ENCODE measurements at regions not wholly inside any gene's neighbourhood (a gene's known extent, or its start where the extent isn't known, plus 50 kb on each side); places are given as distances from the start of the nearest gene placed in this dataset.

GRCh38 chr3:104360038-104360437 lies 1006.7 kb upstream of the ALCAM start:
- TF ChIP-seq ARNTL (CRISPR knock-in tag; IDR thresholded peaks at IDR 0.05; ENCODE audit: borderline replicate concordance, low read depth) (no peak), TOX (CRISPR knock-in tag; IDR thresholded peaks at IDR 0.05; ENCODE audit: borderline replicate concordance) (no peak), ZFP30 (CRISPR knock-in tag; IDR thresholded peaks at IDR 0.05) (no peak)
